ENCODE measurements at regions not wholly inside any gene's neighbourhood (a gene's known extent, or its start where the extent isn't known, plus 50 kb on each side); places are given as distances from the start of the nearest gene placed in this dataset.
"Not testable (repeated sequence)": the region's sequence is repeated elsewhere in the genome, so short reads cannot be mapped to it uniquely, and the experiment has no call there.

- FAIRE-seq, result no peak
- no peak for DNase-seq (ENCODE audit: insufficient read length, low spot score)
- TF ChIP-seq PAX5 (IDR thresholded peaks at IDR 0.05; ENCODE audit: insufficient read depth, low read length, severe bottlenecking) (no peak), POLR2A (IDR thresholded peaks at IDR 0.05; ENCODE audit: low read depth, low read length) (no peak), POLR2AphosphoS5 (IDR thresholded peaks at IDR 0.05; ENCODE audit: low read depth, low read length) (no peak), TAF1 (IDR thresholded peaks at IDR 0.05; ENCODE audit: low read depth, low read length) (no peak), SPI1 (IDR thresholded peaks at IDR 0.05; ENCODE audit: low read depth, low read length) (no peak), POU2F2 (IDR thresholded peaks at IDR 0.05; ENCODE audit: low read depth, low read length) (no peak)
Measured at GRCh38 chr4:7134737-7135388, 57.5 kb upstream of the SORCS2 start.

- FAIRE-seq, result not testable (repeated sequence)
Measured at GRCh38 chr4:7133818-7134650, 58.3 kb upstream of the SORCS2 start.

GRCh38 chr4:7132730-7133582 lies 59.4 kb upstream of the SORCS2 start:
- FAIRE-seq (no peak), DNase-seq (ENCODE audit: insufficient read length, low spot score) (no peak)
- TF ChIP-seq TAF1 (IDR thresholded peaks at IDR 0.05; ENCODE audit: low read depth, low read length) (no peak), POU2F2 (IDR thresholded peaks at IDR 0.05; ENCODE audit: low read depth, low read length) (no peak)

More at GRCh38 chr4:7133818-7134650, 58.3 kb upstream of the SORCS2 start:
- DNase-seq (ENCODE audit: insufficient read length, low spot score), result not testable (repeated sequence)

DNA sequence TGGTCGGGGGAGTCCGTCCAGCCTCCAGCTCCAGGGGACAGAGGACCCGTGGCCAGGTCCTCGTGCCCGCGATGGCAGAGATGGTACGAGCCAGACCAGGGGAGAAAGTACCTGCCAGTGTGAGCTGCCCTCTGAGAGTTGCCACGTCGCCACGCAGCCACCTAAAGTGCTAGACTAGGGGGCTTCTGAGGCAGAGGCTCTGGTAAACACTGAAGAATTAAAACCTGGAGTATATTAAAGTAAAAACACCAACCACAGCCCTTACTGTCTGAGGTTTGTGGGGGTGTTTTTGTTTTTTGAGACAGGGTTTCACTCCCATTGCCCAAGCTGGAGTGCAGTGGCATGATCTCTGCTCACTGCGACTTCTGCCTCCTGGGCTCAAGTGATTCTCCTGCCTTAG lies 60.1 kb upstream of the SORCS2 start:
- DNase-seq (ENCODE audit: insufficient read length, low spot score), result no peak
- no peak for FAIRE-seq
- TF ChIP-seq POLR2AphosphoS5 (IDR thresholded peaks at IDR 0.05; ENCODE audit: low read depth, low read length), result no peak
- no peak for TF ChIP-seq POLR2A (IDR thresholded peaks at IDR 0.05; ENCODE audit: low read depth, low read length)
- TF ChIP-seq POU2F2 (IDR thresholded peaks at IDR 0.05; ENCODE audit: low read depth, low read length), result no peak
- no peak for TF ChIP-seq PAX5 (IDR thresholded peaks at IDR 0.05; ENCODE audit: insufficient read depth, low read length, severe bottlenecking)
- TF ChIP-seq SPI1 (IDR thresholded peaks at IDR 0.05; ENCODE audit: low read depth, low read length), result no peak
- no peak for TF ChIP-seq TAF1 (IDR thresholded peaks at IDR 0.05; ENCODE audit: low read depth, low read length)

- FAIRE-seq (no peak), DNase-seq (ENCODE audit: insufficient read length, low spot score) (no peak)
- no peak for TF ChIP-seq SPI1 (IDR thresholded peaks at IDR 0.05; ENCODE audit: low read depth, low read length)
- no peak for TF ChIP-seq POU2F2 (IDR thresholded peaks at IDR 0.05; ENCODE audit: low read depth, low read length)
- no peak for TF ChIP-seq TAF1 (IDR thresholded peaks at IDR 0.05; ENCODE audit: low read depth, low read length)
- TF ChIP-seq PAX5 (IDR thresholded peaks at IDR 0.05; ENCODE audit: insufficient read depth, low read length, severe bottlenecking), result no peak
- no peak for TF ChIP-seq POLR2AphosphoS5 (IDR thresholded peaks at IDR 0.05; ENCODE audit: low read depth, low read length)
- no peak for TF ChIP-seq POLR2A (IDR thresholded peaks at IDR 0.05; ENCODE audit: low read depth, low read length)
Measured at GRCh38 chr4:7131498-7132031, 60.8 kb upstream of the SORCS2 start.

DNA sequence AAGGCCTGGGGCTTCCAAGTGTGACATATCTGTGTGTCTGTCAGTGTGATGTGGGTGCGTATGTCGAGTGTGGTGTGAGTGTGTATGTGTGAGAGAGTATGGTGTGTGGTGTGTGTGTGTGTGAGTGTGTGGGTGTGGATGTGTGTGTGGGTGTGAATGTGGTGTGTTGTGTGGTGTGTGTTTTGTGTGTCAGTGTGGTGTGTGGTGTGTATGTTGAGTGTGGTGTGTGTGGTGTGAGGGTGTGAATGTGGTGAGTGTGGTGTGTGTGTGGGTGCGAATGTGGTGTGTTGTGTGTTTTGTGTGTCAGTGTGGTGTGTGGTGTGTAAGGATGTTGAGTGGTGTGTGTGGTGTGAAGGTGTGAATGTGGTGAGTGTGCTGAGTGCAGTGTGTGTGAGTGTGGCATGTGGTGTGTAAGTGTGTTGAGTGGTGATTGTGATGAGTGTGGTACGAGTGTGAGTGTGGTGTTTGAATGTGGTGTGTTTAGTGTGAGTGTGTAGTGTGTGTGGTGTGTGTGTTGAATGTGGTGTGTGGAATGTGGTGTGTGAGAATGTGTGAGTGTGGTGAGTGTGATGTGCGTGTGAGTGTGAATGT lies 61.6 kb upstream of the SORCS2 start:
- no peak for DNase-seq (ENCODE audit: insufficient read length, low spot score)
- peak; percentile 95 for FAIRE-seq

DNA sequence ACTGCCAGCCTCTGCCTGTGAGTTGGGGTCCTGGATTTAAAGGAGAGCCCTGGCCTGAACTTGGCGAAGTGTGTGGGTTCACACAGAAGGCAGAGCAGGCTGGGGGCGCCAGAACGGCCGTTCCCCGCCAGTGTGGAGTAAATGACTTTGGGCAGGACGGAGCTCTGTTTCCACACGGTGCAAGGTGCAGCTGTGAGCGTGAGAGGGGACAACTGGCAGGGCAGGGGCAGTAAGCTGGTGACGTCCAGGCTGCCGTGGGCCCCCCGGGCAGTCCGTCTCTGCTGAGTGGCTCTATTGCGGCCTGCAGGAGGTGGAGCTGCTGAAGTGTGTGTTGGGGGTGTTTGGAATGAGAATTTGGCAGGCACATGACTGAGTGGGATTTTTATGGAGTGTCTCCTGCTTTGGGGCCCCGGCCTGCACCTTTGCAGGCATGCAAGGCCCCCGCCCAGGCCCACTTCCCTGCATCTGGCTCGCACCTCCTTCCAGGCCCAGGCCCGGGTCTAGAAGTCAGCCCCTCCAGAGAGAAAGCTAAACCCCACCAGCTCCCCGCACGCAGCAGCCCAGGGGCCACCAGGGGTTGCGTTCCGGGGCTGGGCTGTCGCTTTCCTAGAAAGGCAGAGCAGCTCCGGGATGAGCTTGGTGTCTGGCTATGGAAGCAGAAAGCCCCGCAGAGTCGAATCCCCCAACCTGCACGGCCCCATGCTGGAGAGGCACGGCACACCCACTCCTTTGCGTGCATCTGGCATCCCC lies 62.2 kb upstream of the GRPEL1 start:
- no peak for TF ChIP-seq POLR2AphosphoS5 (IDR thresholded peaks at IDR 0.05; ENCODE audit: low read depth, low read length)
- no peak for TF ChIP-seq TAF1 (IDR thresholded peaks at IDR 0.05; ENCODE audit: low read depth, low read length)
- no peak for TF ChIP-seq POU2F2 (IDR thresholded peaks at IDR 0.05; ENCODE audit: low read depth, low read length)
- no peak for TF ChIP-seq SPI1 (IDR thresholded peaks at IDR 0.05; ENCODE audit: low read depth, low read length)
- no peak for TF ChIP-seq PAX5 (IDR thresholded peaks at IDR 0.05; ENCODE audit: insufficient read depth, low read length, severe bottlenecking)
- no peak for TF ChIP-seq POLR2A (IDR thresholded peaks at IDR 0.05; ENCODE audit: low read depth, low read length)
- FAIRE-seq, result no peak

More for the DNA sequence above, 61.6 kb upstream of the SORCS2 start:
- TF ChIP-seq TAF1 (IDR thresholded peaks at IDR 0.05; ENCODE audit: low read depth, low read length) (no peak), SPI1 (IDR thresholded peaks at IDR 0.05; ENCODE audit: low read depth, low read length) (no peak), PAX5 (IDR thresholded peaks at IDR 0.05; ENCODE audit: insufficient read depth, low read length, severe bottlenecking) (no peak), POLR2AphosphoS5 (IDR thresholded peaks at IDR 0.05; ENCODE audit: low read depth, low read length) (no peak), POU2F2 (IDR thresholded peaks at IDR 0.05; ENCODE audit: low read depth, low read length) (no peak), POLR2A (IDR thresholded peaks at IDR 0.05; ENCODE audit: low read depth, low read length) (no peak)

DNA sequence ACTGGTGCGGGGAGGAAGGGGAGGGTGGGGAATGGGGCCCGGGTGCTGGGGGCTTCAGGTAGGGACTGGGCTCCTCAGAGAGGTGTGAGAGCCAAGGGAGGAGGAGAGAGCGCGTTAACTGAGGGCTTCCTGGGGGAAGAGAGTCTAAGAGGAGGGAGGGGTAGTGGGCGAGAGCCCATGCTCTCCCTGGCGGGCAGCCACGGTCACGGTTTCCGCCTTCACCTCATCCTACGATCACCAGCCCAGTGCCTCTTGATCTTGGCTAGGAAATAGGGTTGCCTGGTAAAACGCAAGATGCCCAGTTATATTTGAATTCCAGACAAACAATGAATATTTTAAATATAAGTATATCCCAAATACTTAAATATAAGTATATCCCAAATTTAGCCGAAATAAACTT lies 60.8 kb upstream of the GRPEL1 start:
- TF ChIP-seq POLR2A (IDR thresholded peaks at IDR 0.05; ENCODE audit: low read depth, low read length) (no peak), SPI1 (IDR thresholded peaks at IDR 0.05; ENCODE audit: low read depth, low read length) (no peak), PAX5 (IDR thresholded peaks at IDR 0.05; ENCODE audit: insufficient read depth, low read length, severe bottlenecking) (no peak), POLR2AphosphoS5 (IDR thresholded peaks at IDR 0.05; ENCODE audit: low read depth, low read length) (no peak), POU2F2 (IDR thresholded peaks at IDR 0.05; ENCODE audit: low read depth, low read length) (no peak), TAF1 (IDR thresholded peaks at IDR 0.05; ENCODE audit: low read depth, low read length) (no peak)
- DNase-seq (ENCODE audit: insufficient read length, low spot score) (no peak), FAIRE-seq (no peak)

More for the DNA sequence above, 62.2 kb upstream of the GRPEL1 start:
- DNase-seq (ENCODE audit: insufficient read length, low spot score), result no peak

Measured in GM12891 (cell line).